ENCODE measurements at regions not wholly inside any gene's neighbourhood (a gene's known extent, or its start where the extent isn't known, plus 50 kb on each side); places are given as distances from the start of the nearest gene placed in this dataset.

GRCh38 chr6:104653781-104654180 lies 205.9 kb downstream of the HACE1 start:
- Histone ChIP-seq H3K36me3 (no peaks in the 10 kb centered on the region), H3K27me3 (no peaks in the 10 kb centered on the region), H3K9me3 (no peaks in the 10 kb centered on the region), H3K4me3 (no peak overlapping the region), H3K4me1 (no peaks in the 10 kb centered on the region), H3K27ac (no peak overlapping the region)
- intact Hi-C loops (cut with DNase I) = no loop called here
- 67 to 74% methylated on average over 3 of the region's 3 CpGs for WGBS, 2 donors
- ATAC-seq (no peak), DNase-seq (no peak), FAIRE-seq (no peak)
- no peak for TF ChIP-seq CTCF (IDR thresholded peaks at IDR 0.05)

GRCh38 chr6:104648347-104648746 lies 211.4 kb downstream of the HACE1 start:
- H3K36me3 ChIP-seq = no peaks in the 10 kb centered on the region
- no peak overlapping the region for H3K4me3 ChIP-seq
- FAIRE-seq (no peak), DNase-seq (no peak), ATAC-seq (no peak)
- WGBS, 2 donors = 70 to 77% methylated on average over 1 of the region's 1 CpG
- no peak for TF ChIP-seq CTCF (IDR thresholded peaks at IDR 0.05)
- no peak overlapping the region for H3K27ac ChIP-seq
- H3K27me3 ChIP-seq = no peaks in the 10 kb centered on the region
- intact Hi-C loops (cut with DNase I) = no loop called here
- H3K9me3 ChIP-seq = no peaks in the 10 kb centered on the region
- H3K4me1 ChIP-seq = no peaks in the 10 kb centered on the region

- Histone ChIP-seq H3K4me3 (no peak overlapping the region), H3K4me1 (no peaks in the 10 kb centered on the region), H3K36me3 (no peaks in the 10 kb centered on the region), H3K27ac (no peak overlapping the region), H3K9me3 (no peaks in the 10 kb centered on the region), H3K27me3 (no peaks in the 10 kb centered on the region)
- FAIRE-seq = no peak
- no peak for TF ChIP-seq CTCF (IDR thresholded peaks at IDR 0.05)
- no peak for DNase-seq
- no peak for ATAC-seq
- 66 to 72% methylated on average over 1 of the region's 1 CpG for WGBS, 2 donors
- intact Hi-C loops (cut with DNase I) = no loop called here
Measured at GRCh38 chr6:104644848-104645247, 214.9 kb downstream of the HACE1 start.

GRCh38 chr6:104642871-104643270 lies 216.8 kb downstream of the HACE1 start:
- WGBS, 2 donors = 59 to 66% methylated on average over 2 of the region's 2 CpGs
- Histone ChIP-seq H3K27me3 (no peaks in the 10 kb centered on the region), H3K27ac (no peak overlapping the region), H3K36me3 (no peaks in the 10 kb centered on the region), H3K9me3 (no peaks in the 10 kb centered on the region), H3K4me1 (no peaks in the 10 kb centered on the region), H3K4me3 (no peak overlapping the region)
- no peak for FAIRE-seq
- TF ChIP-seq CTCF (IDR thresholded peaks at IDR 0.05) = no peak
- intact Hi-C loops (cut with DNase I) = no loop called here
- no peak for DNase-seq
- no peak for ATAC-seq

GRCh38 chr6:104640761-104641160 lies 219.0 kb downstream of the HACE1 start:
- DNase-seq (no peak), FAIRE-seq (no peak), ATAC-seq (no peak)
- intact Hi-C loops (cut with DNase I) = no loop called here
- H3K27ac ChIP-seq = no peak overlapping the region
- H3K4me1 ChIP-seq = no peaks in the 10 kb centered on the region
- H3K36me3 ChIP-seq = no peaks in the 10 kb centered on the region
- no peaks in the 10 kb centered on the region for H3K9me3 ChIP-seq
- 64 to 68% methylated on average over 6 of the region's 6 CpGs for WGBS, 2 donors
- TF ChIP-seq CTCF (IDR thresholded peaks at IDR 0.05) = no peak
- H3K27me3 ChIP-seq = no peaks in the 10 kb centered on the region
- no peak overlapping the region for H3K4me3 ChIP-seq

Data from pancreas (tissue), 10 donors.